ENCODE measurements at regions not wholly inside any gene's neighbourhood (a gene's known extent, or its start where the extent isn't known, plus 50 kb on each side); places are given as distances from the start of the nearest gene placed in this dataset.

DNA sequence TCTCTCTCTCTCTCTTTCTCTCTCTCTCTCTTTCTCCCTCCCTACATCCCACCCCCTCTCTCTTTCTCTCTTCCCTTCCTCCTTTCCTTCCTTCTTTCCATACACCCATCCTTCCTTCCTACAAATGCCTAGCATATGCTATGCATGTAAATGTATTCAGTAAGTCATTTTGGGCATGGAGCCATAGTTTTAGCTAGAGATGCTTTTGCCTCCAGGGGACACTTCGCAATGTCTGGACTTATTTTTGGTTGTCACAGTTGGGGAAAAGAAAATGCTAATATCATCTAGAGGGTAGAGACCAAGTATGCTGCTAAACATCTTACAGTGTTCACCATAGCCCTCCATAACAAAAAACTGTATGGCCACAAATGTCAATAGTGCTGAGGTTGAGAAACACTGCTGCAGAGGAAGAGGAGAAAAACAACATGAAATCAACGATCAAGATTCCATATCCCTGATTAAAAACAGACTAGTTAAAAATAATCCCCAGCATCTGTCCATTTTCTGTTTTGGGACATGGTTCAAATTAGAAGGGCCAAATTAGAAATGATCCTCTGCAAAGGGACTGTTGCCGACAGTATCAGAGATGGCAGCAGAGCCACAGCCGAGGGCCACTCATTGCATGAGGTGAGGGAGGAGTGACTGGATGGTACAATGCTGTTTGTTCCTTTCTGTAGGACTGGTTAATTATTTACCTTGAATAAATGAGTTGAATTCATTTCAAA, 152.7 kb downstream of the SH3BGRL2 start:
- TF ChIP-seq, protein P1, sequence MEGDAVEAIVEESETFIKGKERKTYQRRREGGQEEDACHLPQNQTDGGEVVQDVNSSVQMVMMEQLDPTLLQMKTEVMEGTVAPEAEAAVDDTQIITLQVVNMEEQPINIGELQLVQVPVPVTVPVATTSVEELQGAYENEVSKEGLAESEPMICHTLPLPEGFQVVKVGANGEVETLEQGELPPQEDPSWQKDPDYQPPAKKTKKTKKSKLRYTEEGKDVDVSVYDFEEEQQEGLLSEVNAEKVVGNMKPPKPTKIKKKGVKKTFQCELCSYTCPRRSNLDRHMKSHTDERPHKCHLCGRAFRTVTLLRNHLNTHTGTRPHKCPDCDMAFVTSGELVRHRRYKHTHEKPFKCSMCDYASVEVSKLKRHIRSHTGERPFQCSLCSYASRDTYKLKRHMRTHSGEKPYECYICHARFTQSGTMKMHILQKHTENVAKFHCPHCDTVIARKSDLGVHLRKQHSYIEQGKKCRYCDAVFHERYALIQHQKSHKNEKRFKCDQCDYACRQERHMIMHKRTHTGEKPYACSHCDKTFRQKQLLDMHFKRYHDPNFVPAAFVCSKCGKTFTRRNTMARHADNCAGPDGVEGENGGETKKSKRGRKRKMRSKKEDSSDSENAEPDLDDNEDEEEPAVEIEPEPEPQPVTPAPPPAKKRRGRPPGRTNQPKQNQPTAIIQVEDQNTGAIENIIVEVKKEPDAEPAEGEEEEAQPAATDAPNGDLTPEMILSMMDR (conservative IDR thresholded peaks at IDR 0.05): no peak
- DNase-seq (ENCODE audit: low read depth, low spot score): no peak
- Mint-ChIP-seq H3K27ac (ENCODE audit: unreplicated experiment) (no peak overlapping the region), H3K27me3 (ENCODE audit: low read depth) (no peaks in the 10 kb centered on the region), H3K36me3 (ENCODE audit: low read depth) (no peaks in the 10 kb centered on the region), H3K9me3 (no peaks in the 10 kb centered on the region), H3K4me1 (peaks cover 4% of the 10 kb centered on the region), H3K4me3 (no peak overlapping the region)

DNA sequence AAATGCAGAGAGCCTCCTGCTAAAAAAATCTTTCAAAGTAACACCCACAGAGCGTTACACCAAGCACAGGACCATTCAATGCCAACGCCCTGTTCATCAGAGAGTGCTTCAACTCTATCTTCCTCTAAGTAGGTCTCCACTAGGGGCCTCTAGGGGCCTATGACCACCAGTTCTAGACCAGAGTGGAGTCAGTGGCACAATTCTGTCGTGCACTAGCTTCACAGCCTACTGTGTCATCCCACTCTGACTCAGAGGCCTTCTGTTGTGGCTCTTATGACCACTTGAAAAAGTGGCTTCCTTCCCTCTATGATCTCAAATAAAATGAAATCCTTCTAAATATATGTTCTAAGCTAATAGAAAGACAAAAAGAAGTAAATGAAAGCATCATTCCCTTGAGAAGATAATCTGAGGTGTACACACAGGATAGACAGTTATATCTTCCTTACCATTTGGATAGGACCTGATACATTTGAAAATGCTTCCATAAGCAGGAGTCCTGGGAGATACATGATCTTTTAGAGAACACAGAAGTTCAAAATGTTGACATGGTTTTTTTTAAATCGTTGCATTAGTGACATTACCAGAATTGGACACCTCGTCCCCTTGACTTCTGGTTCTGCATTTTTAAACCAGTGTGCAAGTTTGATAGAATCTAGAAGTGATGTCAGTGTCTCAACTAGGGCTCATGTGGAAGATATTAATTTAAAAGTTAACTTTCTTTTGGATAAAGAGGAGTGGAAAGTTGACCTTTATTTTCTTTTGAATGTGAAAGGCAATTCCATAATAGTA, 151.9 kb downstream of the SH3BGRL2 start:
- no peak for DNase-seq (ENCODE audit: low read depth, low spot score)
- Mint-ChIP-seq H3K4me1 (peaks cover under 1% of the 10 kb centered on the region), H3K27me3 (ENCODE audit: low read depth) (no peaks in the 10 kb centered on the region), H3K27ac (ENCODE audit: unreplicated experiment) (no peak overlapping the region), H3K9me3 (no peaks in the 10 kb centered on the region), H3K4me3 (no peak overlapping the region), H3K36me3 (ENCODE audit: low read depth) (no peaks in the 10 kb centered on the region)
- TF ChIP-seq, protein P1 (conservative IDR thresholded peaks at IDR 0.05): no peak

DNA sequence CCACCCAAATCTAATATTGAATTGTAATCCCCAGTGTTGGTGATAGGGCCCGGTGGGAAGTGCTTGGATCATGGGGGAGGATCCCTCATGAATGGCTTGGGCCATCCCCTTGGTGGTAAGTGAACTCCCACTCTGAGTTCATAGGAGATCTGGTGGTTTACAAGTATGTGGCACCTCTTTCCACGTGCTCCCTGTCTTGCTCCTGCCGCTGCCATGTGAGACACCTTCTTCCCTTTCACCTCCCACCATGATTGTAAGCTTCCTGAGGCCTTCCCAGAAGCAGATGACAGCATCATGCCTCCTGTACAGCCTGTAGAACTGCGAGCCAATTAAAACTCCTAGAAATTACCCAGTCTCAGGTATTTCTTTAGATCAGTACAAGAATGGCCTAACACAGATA, 150.8 kb downstream of the SH3BGRL2 start:
- TF ChIP-seq, protein P1 (conservative IDR thresholded peaks at IDR 0.05): no peak
- no peaks in the 10 kb centered on the region for H3K9me3 Mint-ChIP-seq
- no peak for DNase-seq (ENCODE audit: low read depth, low spot score)
- H3K4me1 Mint-ChIP-seq: peaks cover 7% of the 10 kb centered on the region
- no peaks in the 10 kb centered on the region for H3K27me3 Mint-ChIP-seq (ENCODE audit: low read depth)
- no peaks in the 10 kb centered on the region for H3K36me3 Mint-ChIP-seq (ENCODE audit: low read depth)
- H3K27ac Mint-ChIP-seq (ENCODE audit: unreplicated experiment): no peak overlapping the region
- H3K4me3 Mint-ChIP-seq: no peak overlapping the region

DNA sequence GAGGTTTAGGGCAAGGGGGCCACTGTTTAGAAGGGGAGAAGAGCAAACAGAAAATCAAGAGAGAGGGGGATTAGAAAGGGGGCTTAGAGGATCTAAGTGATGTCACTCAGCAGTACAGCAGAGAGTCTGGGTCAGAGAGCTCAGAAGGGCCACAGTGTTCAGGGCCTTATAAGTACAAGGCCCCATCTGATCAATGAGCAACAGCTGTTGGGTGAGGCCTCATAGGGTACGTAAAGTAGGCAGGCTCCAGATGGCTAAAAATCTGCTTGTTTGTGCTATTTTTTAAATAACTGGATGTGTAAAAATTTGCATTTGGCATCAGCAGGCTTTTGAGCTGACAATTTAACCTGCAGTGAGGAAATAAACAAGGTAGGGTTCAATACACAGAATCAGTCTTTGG, 149.8 kb downstream of the SH3BGRL2 start:
- Mint-ChIP-seq H3K4me1 (peaks cover 7% of the 10 kb centered on the region), H3K36me3 (ENCODE audit: low read depth) (no peaks in the 10 kb centered on the region), H3K4me3 (no peak overlapping the region), H3K9me3 (no peaks in the 10 kb centered on the region), H3K27ac (ENCODE audit: unreplicated experiment) (no peak overlapping the region), H3K27me3 (ENCODE audit: low read depth) (peaks cover 2% of the 10 kb centered on the region)
- DNase-seq (ENCODE audit: low read depth, low spot score): no peak
- TF ChIP-seq, protein P1 (conservative IDR thresholded peaks at IDR 0.05): no peak

DNA sequence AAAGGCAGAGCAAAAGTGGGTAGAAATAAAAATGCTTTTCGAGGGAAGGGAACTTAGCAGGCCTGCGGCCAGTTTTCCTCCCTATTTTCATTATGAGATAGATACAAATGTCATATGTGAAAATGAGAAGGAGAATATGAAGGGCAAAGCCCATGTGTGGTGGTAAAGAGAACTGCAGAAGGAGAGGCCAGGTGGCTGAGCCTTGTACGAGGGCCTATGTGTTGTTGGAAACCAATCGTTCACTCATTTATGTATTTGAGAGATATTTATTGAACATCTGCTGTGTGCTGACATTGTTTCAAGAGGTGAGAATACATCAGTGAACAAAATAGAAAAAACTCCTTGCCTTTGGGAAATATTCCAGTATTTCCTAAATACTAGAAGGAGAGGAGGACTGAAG, 147.7 kb downstream of the SH3BGRL2 start:
- no peaks in the 10 kb centered on the region for H3K36me3 Mint-ChIP-seq (ENCODE audit: low read depth)
- TF ChIP-seq, protein P1 (conservative IDR thresholded peaks at IDR 0.05): no peak

More for the DNA sequence above, 147.7 kb downstream of the SH3BGRL2 start:
- no peaks in the 10 kb centered on the region for H3K9me3 Mint-ChIP-seq
- peaks cover 7% of the 10 kb centered on the region for H3K4me1 Mint-ChIP-seq
- no peak overlapping the region for H3K27ac Mint-ChIP-seq (ENCODE audit: unreplicated experiment)
- no peak overlapping the region for H3K4me3 Mint-ChIP-seq
- peaks cover 2% of the 10 kb centered on the region for H3K27me3 Mint-ChIP-seq (ENCODE audit: low read depth)
- no peak for DNase-seq (ENCODE audit: low read depth, low spot score)

Measured in neural crest cell (in vitro differentiated cells).